ENCODE measurements at regions not wholly inside any gene's neighbourhood (a gene's known extent, or its start where the extent isn't known, plus 50 kb on each side); places are given as distances from the start of the nearest gene placed in this dataset.

DNA sequence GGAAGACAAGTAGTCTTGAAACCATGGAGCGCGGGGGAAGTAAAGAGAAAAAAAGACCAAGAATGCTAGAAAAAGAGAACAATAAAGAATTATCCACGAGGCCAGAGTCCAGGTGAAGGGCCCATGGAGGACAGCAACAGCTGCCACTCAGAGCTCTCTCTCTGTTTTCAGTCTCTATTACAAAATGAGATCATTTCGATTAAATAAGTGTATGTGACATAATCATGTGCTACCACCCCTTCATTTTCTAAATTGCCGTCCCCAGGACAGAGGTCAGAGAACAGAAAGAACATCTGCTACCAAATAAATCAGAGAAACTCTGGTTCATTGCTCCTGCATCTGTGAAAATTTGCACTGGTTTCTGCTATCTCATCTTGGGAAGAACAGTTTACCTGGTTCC is 838.7 kb downstream of the RNF144A start:
- H3K27ac ChIP-seq (ENCODE audit: low read depth, low read length) = no peak overlapping the region
- no peak for DNase-seq (ENCODE audit: low read depth, low spot score)
- ChIA-PET POLR2A (no interaction called here), CTCF (no interaction called here), RAD21 (ENCODE audit: low non-redundant PET in 1 of 2, low total read pairs in 2 of 2, uncharacterized antibody in 2 of 2, unreplicated experiment in 2 of 2) (no interaction called here)
- no peaks in the 10 kb centered on the region; a peak in 1 of 4 replicates for H3K9me3 ChIP-seq (ENCODE audit: control insufficient read depth in 1 of 2, insufficient read depth in 1 of 2, low read depth in 1 of 2, low read length in 2 of 2)
- H3K9ac ChIP-seq (ENCODE audit: low read length) = no peak overlapping the region
- H3K4me3 ChIP-seq (replicated peaks in 1 of 2; ENCODE audit: low read depth in 1 of 2, low read length in 2 of 2) = no peak overlapping the region
- H4K20me1 ChIP-seq (ENCODE audit: insufficient read depth) = no peaks in the 10 kb centered on the region
- no peak for ATAC-seq
- H3K79me2 ChIP-seq (ENCODE audit: insufficient read depth, low read length) = no peaks in the 10 kb centered on the region
- H3K4me1 ChIP-seq (ENCODE audit: control insufficient read depth in 1 of 2, insufficient read depth in 2 of 2, low read length in 2 of 2) = no peaks in the 10 kb centered on the region
- H2AFZ ChIP-seq (ENCODE audit: low read depth, low read length, poor library complexity, severe bottlenecking) = no peak overlapping the region
- H3K4me2 ChIP-seq (ENCODE audit: low read length) = no peak overlapping the region
- no peaks in the 10 kb centered on the region for H3K9me2 ChIP-seq (ENCODE audit: insufficient read depth)
- H3K27me3 ChIP-seq (ENCODE audit: insufficient read depth, low read length) = no peaks in the 10 kb centered on the region
- BruUV-seq (replicated peaks) = no TSS peak
- no peaks in the 10 kb centered on the region for H3K36me3 ChIP-seq (ENCODE audit: control insufficient read depth in 1 of 2, insufficient read depth in 2 of 2, low read length in 2 of 2)
- intact Hi-C loops (cut with micrococcal nuclease) = no loop called here
- TF ChIP-seq, protein P1, sequence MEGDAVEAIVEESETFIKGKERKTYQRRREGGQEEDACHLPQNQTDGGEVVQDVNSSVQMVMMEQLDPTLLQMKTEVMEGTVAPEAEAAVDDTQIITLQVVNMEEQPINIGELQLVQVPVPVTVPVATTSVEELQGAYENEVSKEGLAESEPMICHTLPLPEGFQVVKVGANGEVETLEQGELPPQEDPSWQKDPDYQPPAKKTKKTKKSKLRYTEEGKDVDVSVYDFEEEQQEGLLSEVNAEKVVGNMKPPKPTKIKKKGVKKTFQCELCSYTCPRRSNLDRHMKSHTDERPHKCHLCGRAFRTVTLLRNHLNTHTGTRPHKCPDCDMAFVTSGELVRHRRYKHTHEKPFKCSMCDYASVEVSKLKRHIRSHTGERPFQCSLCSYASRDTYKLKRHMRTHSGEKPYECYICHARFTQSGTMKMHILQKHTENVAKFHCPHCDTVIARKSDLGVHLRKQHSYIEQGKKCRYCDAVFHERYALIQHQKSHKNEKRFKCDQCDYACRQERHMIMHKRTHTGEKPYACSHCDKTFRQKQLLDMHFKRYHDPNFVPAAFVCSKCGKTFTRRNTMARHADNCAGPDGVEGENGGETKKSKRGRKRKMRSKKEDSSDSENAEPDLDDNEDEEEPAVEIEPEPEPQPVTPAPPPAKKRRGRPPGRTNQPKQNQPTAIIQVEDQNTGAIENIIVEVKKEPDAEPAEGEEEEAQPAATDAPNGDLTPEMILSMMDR (IDR thresholded peaks at IDR 0.05 in 2 of 3, conservative IDR thresholded peaks at IDR 0.05 in 1 of 3; ENCODE audit: borderline replicate concordance in 1 of 3, insufficient read depth in 1 of 3, low read depth in 2 of 3, low read length in 2 of 3) = no peak
- TF ChIP-seq, protein P2, sequence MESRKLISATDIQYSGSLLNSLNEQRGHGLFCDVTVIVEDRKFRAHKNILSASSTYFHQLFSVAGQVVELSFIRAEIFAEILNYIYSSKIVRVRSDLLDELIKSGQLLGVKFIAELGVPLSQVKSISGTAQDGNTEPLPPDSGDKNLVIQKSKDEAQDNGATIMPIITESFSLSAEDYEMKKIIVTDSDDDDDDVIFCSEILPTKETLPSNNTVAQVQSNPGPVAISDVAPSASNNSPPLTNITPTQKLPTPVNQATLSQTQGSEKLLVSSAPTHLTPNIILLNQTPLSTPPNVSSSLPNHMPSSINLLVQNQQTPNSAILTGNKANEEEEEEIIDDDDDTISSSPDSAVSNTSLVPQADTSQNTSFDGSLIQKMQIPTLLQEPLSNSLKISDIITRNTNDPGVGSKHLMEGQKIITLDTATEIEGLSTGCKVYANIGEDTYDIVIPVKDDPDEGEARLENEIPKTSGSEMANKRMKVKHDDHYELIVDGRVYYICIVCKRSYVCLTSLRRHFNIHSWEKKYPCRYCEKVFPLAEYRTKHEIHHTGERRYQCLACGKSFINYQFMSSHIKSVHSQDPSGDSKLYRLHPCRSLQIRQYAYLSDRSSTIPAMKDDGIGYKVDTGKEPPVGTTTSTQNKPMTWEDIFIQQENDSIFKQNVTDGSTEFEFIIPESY (IDR thresholded peaks at IDR 0.05; ENCODE audit: extremely low read depth, insufficient replicate concordance, low read length) = no peak
- TF ChIP-seq YY1 (IDR thresholded peaks at IDR 0.05; ENCODE audit: extremely low read depth, insufficient replicate concordance, low read depth, low read length) (no peak), RAD21 (IDR thresholded peaks at IDR 0.05; ENCODE audit: low read depth) (no peak), SIN3A (IDR thresholded peaks at IDR 0.05; ENCODE audit: low read depth) (no peak), SRF (IDR thresholded peaks at IDR 0.05; ENCODE audit: low read depth) (no peak)
- TF ChIP-seq, protein P3, sequence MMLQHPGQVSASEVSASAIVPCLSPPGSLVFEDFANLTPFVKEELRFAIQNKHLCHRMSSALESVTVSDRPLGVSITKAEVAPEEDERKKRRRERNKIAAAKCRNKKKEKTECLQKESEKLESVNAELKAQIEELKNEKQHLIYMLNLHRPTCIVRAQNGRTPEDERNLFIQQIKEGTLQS (IDR thresholded peaks at IDR 0.05) = no peak
